Endothelial cell of umbilical vein (primary cell): ENCODE measurements at regions not wholly inside any gene's neighbourhood (a gene's known extent, or its start where the extent isn't known, plus 50 kb on each side); places are given as distances from the start of the nearest gene placed in this dataset.

Experiments
- BruUV-seq: library from RNA; stranded (reverse); fragments of 400-500 nt; replicated peaks from 2 replicates; lab custom pipeline; 2021; lab: Mats Ljungman, UMichigan
- CTCF ChIA-PET: fragments of 300-600, 350-600 bp; sonication (Branson Sonifier 250); formaldehyde crosslinking; loops from one replicate; lab custom pipeline; 2021; ENCODE audit warnings: antibody characterized with exemption, inconsistent platforms; lab: Charles Lee
- POLR2A ChIA-PET: fragments of 300-600, 350-600 bp; sonication (Branson Sonifier 250); formaldehyde crosslinking; loops from one replicate; lab custom pipeline; 2021; ENCODE audit warnings: antibody characterized with exemption, inconsistent platforms; lab: Charles Lee
- DNase-seq: peaks from one replicate; pipeline ENCODE4 v3.0.0-alpha.2; 2011; ENCODE audit warnings: low read depth, low spot score
- FAIRE-seq: peaks from 2 replicates; lab custom pipeline; 2011; peaks lifted over from hg19 to GRCh38; lab: Jason Lieb, UNC
- H2AFZ ChIP-seq: 2 replicates; pipeline ENCODE4 v1.6.0; 2012; ENCODE audit warnings: low read depth, low read length, control low read depth, inconsistent platforms
- H3K27ac ChIP-seq: 2 replicates; pipeline ENCODE4 v1.5.1; 2011; ENCODE audit warnings: low read depth, mild to moderate bottlenecking, control low read depth, low read length, moderate library complexity; ENCODE audit not compliant: insufficient read depth
- H3K27me3 ChIP-seq, 2 experiments: 2 replicates each; pipeline versions ENCODE4 v1.6.0 to v1.6.1; 2011; ENCODE audit warnings: low read length in 2 of 2, mixed read lengths in 1 of 2; ENCODE audit not compliant: control insufficient read depth in 2 of 2, insufficient read depth in 2 of 2
- H3K36me3 ChIP-seq, 2 experiments: 2 replicates in 1 of 2; 3 replicates in 1 of 2; pipeline ENCODE4 v1.5.1; 2011; ENCODE audit warnings: low read length in 2 of 2, mild to moderate bottlenecking in 1 of 2, moderate library complexity in 1 of 2; ENCODE audit not compliant: control insufficient read depth in 2 of 2, insufficient read depth in 2 of 2; ENCODE audit errors: extremely low read depth in 1 of 2
- H3K4me1 ChIP-seq: 3 replicates; pipeline ENCODE4 v1.5.1; 2011; ENCODE audit warnings: mild to moderate bottlenecking, low read length; ENCODE audit not compliant: control insufficient read depth, insufficient read depth; ENCODE audit errors: extremely low read depth
- H3K4me2 ChIP-seq: 2 replicates; pipeline ENCODE4 v1.6.1; 2011; ENCODE audit warnings: low read length, control low read depth, mixed read lengths; ENCODE audit not compliant: insufficient read depth
- H3K4me3 ChIP-seq, 3 experiments: fragments of 200-600 bp in 1 of 3; sonication (generic), shearing (Covaris generic) in 1 of 3; replicated peaks in 1 of 3; 2 replicates each; pipeline ENCODE4 v1.5.1; 2011 to 2016; ENCODE audit warnings: control low read depth in 3 of 3, low read length in 3 of 3, mild to moderate bottlenecking in 2 of 3, inconsistent platforms in 1 of 3, low read depth in 1 of 3, moderate library complexity in 1 of 3; ENCODE audit not compliant: insufficient read depth in 1 of 3
- H3K79me2 ChIP-seq: 2 replicates; pipeline ENCODE4 v1.6.0; 2012; ENCODE audit warnings: low read length, inconsistent platforms; ENCODE audit not compliant: control insufficient read depth, insufficient read depth
- H3K9ac ChIP-seq: replicated peaks from 2 replicates; pipeline ENCODE3; 2011; ENCODE audit warnings: low read length, control low read depth; ENCODE audit not compliant: insufficient read depth; ENCODE audit errors: extremely low read depth
- H3K9me1 ChIP-seq: replicated peaks from 3 replicates; pipeline ENCODE4 v1.6.0; 2011; ENCODE audit warnings: mild to moderate bottlenecking, low read length; ENCODE audit not compliant: control insufficient read depth, insufficient read depth; ENCODE audit errors: extremely low read depth
- H3K9me3 ChIP-seq: replicated peaks from 2 replicates; pipeline ENCODE4 v1.5.1; 2012; ENCODE audit warnings: low read length, inconsistent platforms; ENCODE audit not compliant: control insufficient read depth, insufficient read depth
- H4K20me1 ChIP-seq: replicated peaks from 2 replicates; pipeline ENCODE3; 2011; ENCODE audit warnings: mild to moderate bottlenecking, low read length; ENCODE audit not compliant: control insufficient read depth, insufficient read depth; ENCODE audit errors: extremely low read depth
- CTCF ChIP-seq, 2 donors: IDR thresholded peaks; 1 replicate in 1 of 2; 2 replicates in 1 of 2; pipeline ENCODE4 v1.5.1; 2011; ENCODE audit warnings: low read length in 2 of 2, mild to moderate bottlenecking in 2 of 2, moderate library complexity in 2 of 2, control low read depth in 1 of 2, inconsistent platforms in 1 of 2, low read depth in 1 of 2; ENCODE audit not compliant: insufficient read depth in 1 of 2; ENCODE audit errors: extremely low read depth in 1 of 2
- EZH2 ChIP-seq: IDR thresholded peaks from 2 replicates; pipeline ENCODE4 v1.6.1; 2012; ENCODE audit warnings: borderline replicate concordance, low read depth, mild to moderate bottlenecking, moderate library complexity, low read length, inconsistent platforms; ENCODE audit not compliant: severe bottlenecking
- FOS ChIP-seq: IDR thresholded peaks from 2 replicates; pipeline ENCODE4 v1.6.1; 2011; ENCODE audit warnings: mild to moderate bottlenecking, low read length, moderate library complexity, borderline replicate concordance; ENCODE audit not compliant: insufficient read depth
- GATA2 ChIP-seq: IDR thresholded peaks from 2 replicates; pipeline ENCODE4 v1.7.0; 2011; ENCODE audit warnings: low read depth, mild to moderate bottlenecking, moderate library complexity, mixed read lengths, low read length; ENCODE audit not compliant: insufficient read length, insufficient read depth
- JUN ChIP-seq: IDR thresholded peaks from 2 replicates; pipeline ENCODE4 v1.6.1; 2011; ENCODE audit warnings: borderline replicate concordance, low read depth; ENCODE audit not compliant: insufficient read length, insufficient read depth
- MAX ChIP-seq: IDR thresholded peaks from 2 replicates; pipeline ENCODE4 v1.6.1; 2011; ENCODE audit not compliant: insufficient read depth, insufficient read length
- MYC ChIP-seq: IDR thresholded peaks from one replicate; pipeline ENCODE4 v1.6.1; 2011; ENCODE audit warnings: mild to moderate bottlenecking, low read depth, low read length
- POLR2A ChIP-seq: IDR thresholded peaks from 2 replicates; pipeline ENCODE4 v1.6.1; 2012; ENCODE audit warnings: low read depth, mild to moderate bottlenecking, control low read depth, low read length
- POLR2AphosphoS5 ChIP-seq: IDR thresholded peaks from 2 replicates; pipeline ENCODE4 v1.6.1; 2012; ENCODE audit warnings: low read depth, mild to moderate bottlenecking, control low read depth, low read length, moderate library complexity; ENCODE audit not compliant: insufficient read depth
- dilution Hi-C: fragments of 300-500 bp; cut with MboI; formaldehyde crosslinking; loops from one replicate; pipeline ENCODE4 v1.15.0; 2019; ENCODE audit warnings: low sequenced_read_pairs; ENCODE audit not compliant: extremely low pct_ligation_motif_present
- intact Hi-C: fragments of 100-400 bp; cut with micrococcal nuclease; formaldehyde crosslinking; loops from one replicate; pipeline ENCODE4 v1.10.0; 2022

- H3K4me3 ChIP-seq = no peak overlapping the region
- H3K4me2 ChIP-seq = no peak overlapping the region
- ChIA-PET CTCF (no interaction called here), POLR2A (no interaction called here)
- no TSS peak for BruUV-seq
- H3K9me1 ChIP-seq = no peaks in the 10 kb centered on the region
- H4K20me1 ChIP-seq = no peaks in the 10 kb centered on the region
- no peaks in the 10 kb centered on the region for H3K9me3 ChIP-seq
- H3K9ac ChIP-seq = no peak overlapping the region
- DNase-seq (no peak), FAIRE-seq (no peak)
- H2AFZ ChIP-seq = no peak overlapping the region
- dilution Hi-C loops (no loop called here), intact Hi-C loops (no loop called here)
- no peaks in the 10 kb centered on the region for H3K36me3 ChIP-seq
- H3K27ac ChIP-seq = no peak overlapping the region
- no peaks in the 10 kb centered on the region for H3K4me1 ChIP-seq
- no peaks in the 10 kb centered on the region for H3K27me3 ChIP-seq
- TF ChIP-seq POLR2AphosphoS5 (no peak), JUN (no peak), POLR2A (no peak), MYC (no peak), EZH2 (no peak), FOS (no peak), CTCF (IDR thresholded peaks at IDR 0.05; ENCODE audit: extremely low read depth in 1 of 2, insufficient read depth in 1 of 2, low read depth in 1 of 2, low read length in 2 of 2) (no peak), MAX (no peak), GATA2 (no peak)
- no peaks in the 10 kb centered on the region for H3K79me2 ChIP-seq
Observed at GRCh38 chr7:120138497-120138896, 134.5 kb upstream of the KCND2 start.
